ENCODE measurements at regions not wholly inside any gene's neighbourhood (a gene's known extent, or its start where the extent isn't known, plus 50 kb on each side); places are given as distances from the start of the nearest gene placed in this dataset.
"Not testable (repeated sequence)": the region's sequence is repeated elsewhere in the genome, so short reads cannot be mapped to it uniquely, and the experiment has no call there.

- no peak for DNase-seq
Measured at GRCh38 chr5:165031371-165031770, 1526.0 kb downstream of the MAT2B start.

- DNase-seq, result no peak
Measured at GRCh38 chr5:165035520-165035919, 1530.1 kb downstream of the MAT2B start.

GRCh38 chr5:165039748-165040147 lies 1534.3 kb downstream of the MAT2B start:
- DNase-seq, result no peak

DNA sequence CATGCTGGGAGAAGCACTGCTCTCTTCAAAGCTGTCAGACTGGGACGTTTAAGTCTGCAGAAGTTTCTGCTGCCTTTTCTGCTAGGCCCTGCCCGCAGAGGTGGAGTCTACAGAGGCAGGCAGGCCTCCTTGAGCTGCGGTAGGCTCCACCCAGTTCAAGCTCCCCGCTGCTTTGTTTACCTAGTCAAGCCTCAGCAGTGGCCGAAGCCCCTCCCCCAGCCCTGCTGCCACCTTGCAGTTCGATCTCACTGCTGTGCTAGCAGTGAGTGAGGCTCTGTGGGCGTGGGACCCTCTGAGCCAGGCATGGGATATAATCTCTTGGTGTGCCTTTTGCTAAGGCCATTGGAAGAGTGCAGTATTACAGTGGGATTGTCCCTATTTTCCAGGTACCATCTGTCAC lies 1540.5 kb downstream of the MAT2B start:
- DNase-seq, result not testable (repeated sequence)

DNA sequence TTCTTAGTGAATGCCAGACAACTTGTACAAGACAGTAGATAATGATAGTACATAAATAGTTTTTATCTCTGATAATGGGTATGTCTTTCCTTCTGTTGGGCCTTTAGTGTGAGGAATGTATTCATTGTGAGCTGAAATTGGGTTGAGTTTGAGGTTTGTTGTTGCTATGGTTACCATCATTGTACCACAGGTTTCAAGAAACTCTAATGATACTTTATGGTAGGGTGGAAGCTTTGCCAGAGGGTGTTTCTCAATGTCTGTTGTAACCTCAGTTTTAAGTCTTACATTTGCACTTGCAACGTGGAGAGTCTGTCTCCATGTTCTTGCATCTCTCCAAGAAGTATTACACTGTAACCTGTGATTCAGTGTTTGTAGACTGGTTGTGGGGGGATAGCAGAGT lies 1550.1 kb downstream of the MAT2B start:
- no peak for DNase-seq

- DNase-seq, result no peak
Measured at GRCh38 chr5:165057145-165057544, 1551.7 kb downstream of the MAT2B start.

- DNase-seq, result no peak
Measured at GRCh38 chr5:165066751-165067385, 1561.4 kb downstream of the MAT2B start.

GRCh38 chr5:165076686-165077085 lies 1571.3 kb downstream of the MAT2B start:
- no peak for DNase-seq

GRCh38 chr5:165079389-165079788 lies 1574.0 kb downstream of the MAT2B start:
- no peak for DNase-seq

DNA sequence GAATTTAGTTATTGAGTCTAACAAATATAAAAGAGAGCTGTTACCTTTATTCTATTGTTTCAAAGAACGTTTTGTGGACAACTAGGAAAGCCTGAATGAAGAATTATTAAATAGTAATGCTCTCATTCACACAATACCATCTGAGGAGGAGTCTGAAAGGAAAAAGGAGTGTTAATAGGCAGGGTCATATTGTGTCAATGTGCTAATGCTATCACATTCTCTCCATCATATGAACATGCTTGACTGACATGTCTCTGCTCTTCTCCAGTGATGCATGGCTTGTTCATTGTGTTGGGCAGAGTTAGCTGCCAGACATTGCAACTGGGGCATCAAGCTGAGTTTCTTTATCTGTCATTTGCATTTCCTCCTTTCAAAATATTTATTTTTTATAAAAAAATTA lies 1578.0 kb downstream of the MAT2B start:
- DNase-seq, result peak; percentile 67

GRCh38 chr5:165086465-165086864 lies 1581.0 kb downstream of the MAT2B start:
- peak; percentile 26 for DNase-seq

DNA sequence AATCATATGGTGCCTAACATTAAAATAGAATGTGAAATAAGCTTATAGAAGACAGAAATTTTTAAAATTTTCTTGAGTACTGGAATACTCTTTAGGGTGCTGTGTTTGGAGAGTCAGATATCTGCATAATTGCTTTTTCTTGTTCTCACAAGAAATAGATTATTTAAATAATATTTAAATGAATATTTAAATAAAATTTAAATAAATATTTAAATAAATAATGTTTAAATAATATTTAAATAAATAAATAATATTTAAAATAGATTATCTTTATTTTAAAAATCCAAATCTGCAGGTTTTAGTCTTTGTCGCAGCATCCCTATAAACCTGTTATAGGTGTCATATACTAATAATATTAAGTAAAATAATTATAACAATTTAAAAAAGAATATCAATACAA lies 1589.4 kb downstream of the MAT2B start:
- no peak for DNase-seq

DNA sequence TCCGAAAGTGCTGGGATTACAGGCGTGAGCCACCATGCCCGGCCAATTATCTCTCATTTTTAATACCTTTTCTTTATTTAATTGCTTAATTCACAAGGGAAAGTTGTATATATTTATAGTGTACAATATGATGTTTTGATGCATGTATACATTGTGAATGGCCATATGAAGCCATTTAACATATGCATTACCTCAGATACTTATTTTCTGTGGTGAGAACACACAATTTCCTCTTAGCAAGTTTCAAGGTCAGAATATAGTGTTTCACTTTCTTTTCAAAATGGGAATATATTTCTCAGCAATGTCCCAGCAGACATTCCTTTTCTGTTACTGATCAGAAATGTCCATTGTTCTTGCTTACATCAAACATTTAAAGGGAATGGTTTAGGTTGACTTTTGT lies 1596.3 kb downstream of the MAT2B start:
- no peak for DNase-seq

GRCh38 chr5:165104611-165105010 lies 1599.2 kb downstream of the MAT2B start:
- DNase-seq, result no peak

GRCh38 chr5:165108809-165109208 lies 1603.4 kb downstream of the MAT2B start:
- no peak for DNase-seq

- no peak for DNase-seq
Measured at GRCh38 chr5:165119175-165119574, 1613.8 kb downstream of the MAT2B start.

- DNase-seq, result no peak
Measured at GRCh38 chr5:165126598-165126997, 1621.2 kb downstream of the MAT2B start.

- DNase-seq, result no peak
Measured at GRCh38 chr5:165127941-165128340, 1622.5 kb downstream of the MAT2B start.

GRCh38 chr5:165130656-165131055 lies 1625.2 kb downstream of the MAT2B start:
- DNase-seq, result no peak

DNA sequence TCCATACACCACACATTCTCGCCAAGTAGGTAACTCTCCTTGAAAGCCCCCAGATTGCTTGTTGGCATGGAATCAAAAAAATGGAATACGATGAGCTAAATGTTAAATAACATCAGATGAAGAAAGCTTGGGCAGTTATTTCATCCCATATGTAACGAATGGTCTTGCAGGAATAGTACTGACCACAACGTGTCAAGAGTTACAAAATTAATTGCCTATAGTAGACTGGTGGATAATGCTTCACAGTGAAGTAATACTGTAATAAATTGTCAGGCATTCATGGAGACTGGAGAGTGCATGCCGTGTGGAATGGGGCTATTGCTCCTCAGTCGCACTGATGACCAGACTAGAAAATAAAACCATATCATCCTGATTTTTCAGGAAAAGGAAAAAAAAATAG lies 1628.7 kb downstream of the MAT2B start:
- no peak for DNase-seq

- no peak for DNase-seq
Measured at GRCh38 chr5:165135565-165135964, 1630.1 kb downstream of the MAT2B start.

DNA sequence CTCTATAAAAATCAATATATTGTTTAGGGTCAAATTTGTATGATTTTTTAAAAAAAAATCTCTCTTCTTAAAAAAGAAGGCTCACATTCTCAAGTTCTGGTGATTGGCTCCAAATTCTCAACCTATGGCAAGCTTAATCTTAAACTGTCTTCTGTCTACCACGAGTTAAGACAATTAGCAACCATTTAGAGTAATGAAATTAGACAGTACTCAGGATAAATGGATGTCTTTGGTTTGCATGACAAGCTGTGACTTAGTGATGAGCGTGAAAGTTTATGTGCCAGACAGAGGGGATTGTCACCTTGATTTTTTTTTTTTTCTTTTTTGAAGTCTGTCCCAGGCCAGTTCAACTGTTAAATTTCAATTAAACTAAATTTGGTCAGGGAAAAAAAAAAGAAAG lies 1632.3 kb downstream of the MAT2B start:
- DNase-seq, result no peak

GRCh38 chr5:165138236-165138635 lies 1632.8 kb downstream of the MAT2B start:
- no peak for DNase-seq

GRCh38 chr5:165139262-165139661 lies 1633.8 kb downstream of the MAT2B start:
- no peak for DNase-seq

GRCh38 chr5:165139721-165140120 lies 1634.3 kb downstream of the MAT2B start:
- DNase-seq, result no peak

GRCh38 chr5:165143741-165144140 lies 1638.3 kb downstream of the MAT2B start:
- peak; percentile 9 for DNase-seq
